ENCODE measurements at regions not wholly inside any gene's neighbourhood (a gene's known extent, or its start where the extent isn't known, plus 50 kb on each side); places are given as distances from the start of the nearest gene placed in this dataset.

DNA sequence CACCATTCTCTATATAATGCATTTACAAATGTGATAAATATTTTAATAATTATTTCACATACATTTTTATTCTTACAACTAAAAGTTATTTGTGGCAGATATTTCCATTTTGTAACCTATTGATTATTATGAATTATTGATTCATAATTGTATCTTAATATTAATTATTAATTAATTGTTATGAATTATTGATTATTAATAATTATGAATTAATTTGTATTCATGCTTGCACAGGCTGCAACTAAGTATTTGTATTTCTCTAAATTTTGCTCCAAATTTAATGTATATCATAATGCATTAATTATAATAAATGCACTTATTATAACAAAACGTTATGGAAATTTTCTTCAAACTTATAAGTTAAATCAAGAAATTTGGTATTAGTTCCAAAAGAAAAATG is 929.7 kb downstream of the PCDH7 start:
- WGBS, 4 donors, result 2 to 81% (median 48%) methylated on average over 1 of the region's 1 CpG
- Histone ChIP-seq H3K9me3 (replicated peaks in 1 of 3) (no peaks in the 10 kb centered on the region), H3K4me1 (replicated peaks in 1 of 2) (peaks cover 6% of the 10 kb centered on the region in 2 donors), H3K27ac (no peak overlapping the region), H3K27me3 (no peaks in the 10 kb centered on the region), H3K4me3 (no peak overlapping the region), H3K36me3 (replicated peaks in 1 of 2) (no peaks in the 10 kb centered on the region)
- TF ChIP-seq, protein P1, sequence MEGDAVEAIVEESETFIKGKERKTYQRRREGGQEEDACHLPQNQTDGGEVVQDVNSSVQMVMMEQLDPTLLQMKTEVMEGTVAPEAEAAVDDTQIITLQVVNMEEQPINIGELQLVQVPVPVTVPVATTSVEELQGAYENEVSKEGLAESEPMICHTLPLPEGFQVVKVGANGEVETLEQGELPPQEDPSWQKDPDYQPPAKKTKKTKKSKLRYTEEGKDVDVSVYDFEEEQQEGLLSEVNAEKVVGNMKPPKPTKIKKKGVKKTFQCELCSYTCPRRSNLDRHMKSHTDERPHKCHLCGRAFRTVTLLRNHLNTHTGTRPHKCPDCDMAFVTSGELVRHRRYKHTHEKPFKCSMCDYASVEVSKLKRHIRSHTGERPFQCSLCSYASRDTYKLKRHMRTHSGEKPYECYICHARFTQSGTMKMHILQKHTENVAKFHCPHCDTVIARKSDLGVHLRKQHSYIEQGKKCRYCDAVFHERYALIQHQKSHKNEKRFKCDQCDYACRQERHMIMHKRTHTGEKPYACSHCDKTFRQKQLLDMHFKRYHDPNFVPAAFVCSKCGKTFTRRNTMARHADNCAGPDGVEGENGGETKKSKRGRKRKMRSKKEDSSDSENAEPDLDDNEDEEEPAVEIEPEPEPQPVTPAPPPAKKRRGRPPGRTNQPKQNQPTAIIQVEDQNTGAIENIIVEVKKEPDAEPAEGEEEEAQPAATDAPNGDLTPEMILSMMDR (IDR thresholded peaks at IDR 0.05), result no peak
- TF ChIP-seq POLR2A (IDR thresholded peaks at IDR 0.05), result no peak
- intact Hi-C loops (cut with DNase I), result no loop called here
- no peak for DNase-seq

DNA sequence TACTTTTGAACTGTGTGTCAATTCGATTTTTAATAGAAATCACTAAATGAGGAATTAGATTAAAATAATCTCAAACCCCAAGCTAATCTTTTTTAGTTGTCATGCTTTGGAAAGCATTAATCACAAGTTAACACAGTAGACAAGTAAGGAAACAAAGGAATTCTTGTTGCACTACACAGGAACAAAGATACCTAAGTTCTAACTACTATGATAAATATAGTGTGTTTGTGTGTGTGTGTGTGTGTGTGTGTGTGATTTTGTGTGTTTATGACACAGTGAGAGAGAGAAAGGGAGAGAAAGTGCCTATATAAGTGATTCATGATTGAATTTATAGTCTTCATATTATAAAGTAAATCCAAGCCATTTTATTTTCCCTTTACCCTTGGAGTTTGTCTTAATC is 931.4 kb downstream of the PCDH7 start:
- H3K36me3 ChIP-seq (replicated peaks in 1 of 2), result no peaks in the 10 kb centered on the region
- H3K4me3 ChIP-seq, result no peak overlapping the region
- intact Hi-C loops (cut with DNase I), result no loop called here
- H3K27ac ChIP-seq, result no peak overlapping the region
- H3K4me1 ChIP-seq (replicated peaks in 1 of 2), result no peaks in the 10 kb centered on the region
- WGBS, 4 donors, result 55 to 74% (median 69%) methylated on average over 1 of the region's 1 CpG
- DNase-seq, result no peak
- no peaks in the 10 kb centered on the region for H3K27me3 ChIP-seq
- H3K9me3 ChIP-seq (replicated peaks in 1 of 3), result no peaks in the 10 kb centered on the region
- no peak for TF ChIP-seq POLR2A (IDR thresholded peaks at IDR 0.05)
- TF ChIP-seq, protein P1 (IDR thresholded peaks at IDR 0.05), result no peak

DNA sequence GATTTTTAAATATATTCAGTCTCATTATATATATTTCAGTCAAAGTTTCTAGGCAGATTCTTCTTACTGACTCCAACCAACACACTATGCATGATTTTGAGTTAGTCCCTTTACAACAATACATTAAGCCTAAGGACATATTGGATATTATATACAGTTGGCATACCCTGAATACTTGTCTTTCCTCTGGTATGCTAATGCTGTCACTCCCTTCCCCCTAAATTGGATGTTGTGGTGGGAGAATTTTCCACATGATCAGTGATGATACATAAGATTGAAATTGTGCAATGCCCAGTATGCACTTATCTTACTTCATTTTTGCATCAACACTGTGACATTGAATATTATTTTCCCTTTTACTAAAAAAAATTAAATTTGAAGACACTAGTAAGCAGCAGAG is 935.2 kb downstream of the PCDH7 start:
- Histone ChIP-seq H3K27me3 (no peaks in the 10 kb centered on the region), H3K4me3 (no peak overlapping the region), H3K4me1 (replicated peaks in 1 of 2) (no peaks in the 10 kb centered on the region), H3K36me3 (replicated peaks in 1 of 2) (no peaks in the 10 kb centered on the region), H3K27ac (no peak overlapping the region), H3K9me3 (replicated peaks in 1 of 3) (no peaks in the 10 kb centered on the region)
- TF ChIP-seq, protein P1 (IDR thresholded peaks at IDR 0.05), result no peak
- no peak for TF ChIP-seq POLR2A (IDR thresholded peaks at IDR 0.05)
- DNase-seq, result no peak
- intact Hi-C loops (cut with DNase I), result no loop called here

DNA sequence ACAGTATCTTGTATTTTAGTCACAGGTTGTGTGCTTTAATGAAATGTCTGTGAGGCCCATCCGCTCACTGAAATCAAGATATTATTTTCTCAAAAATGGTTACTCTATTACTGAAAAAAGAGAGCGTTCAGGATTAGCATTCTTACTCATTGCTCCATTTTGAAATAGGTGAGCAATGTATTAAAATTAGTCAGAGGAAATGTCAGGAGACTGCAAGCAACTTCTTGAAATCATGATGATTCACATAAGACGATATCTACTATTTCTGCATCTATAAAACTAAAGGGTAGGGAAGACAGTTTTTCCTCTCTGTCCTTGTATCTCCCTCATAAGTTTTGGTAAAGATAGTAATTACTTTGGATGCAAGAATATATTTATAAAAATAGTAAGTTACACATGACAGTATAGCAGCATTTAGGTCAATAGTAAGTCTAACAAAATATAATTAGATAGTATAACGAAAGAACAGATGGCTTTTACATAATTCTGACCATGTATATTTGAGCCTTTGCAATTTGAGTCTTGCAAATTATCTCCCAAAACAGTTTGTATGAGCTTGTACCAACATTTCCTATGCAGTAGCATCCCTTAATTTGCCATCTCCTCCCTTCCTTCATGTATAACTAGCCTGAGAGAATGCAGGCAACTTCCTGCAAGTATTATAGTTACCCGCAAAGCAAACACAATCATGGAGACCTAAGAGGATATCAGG is 937.8 kb downstream of the PCDH7 start:
- H3K9me3 ChIP-seq (replicated peaks in 1 of 3), result no peaks in the 10 kb centered on the region
- no peaks in the 10 kb centered on the region for H3K36me3 ChIP-seq (replicated peaks in 1 of 2)
- 71 to 82% (median 72%) methylated on average over 5 of the region's 5 CpGs for WGBS, 4 donors
- TF ChIP-seq, protein P1 (IDR thresholded peaks at IDR 0.05), result no peak
- no peak for TF ChIP-seq POLR2A (IDR thresholded peaks at IDR 0.05)
- intact Hi-C loops (cut with DNase I), result no loop called here
- no peaks in the 10 kb centered on the region for H3K4me1 ChIP-seq (replicated peaks in 1 of 2)
- H3K27ac ChIP-seq, result peak overlapping the region in 1 of 5 donors; percentile 38
- H3K27me3 ChIP-seq, result no peaks in the 10 kb centered on the region
- no peak for DNase-seq
- no peak overlapping the region for H3K4me3 ChIP-seq

Data from adrenal gland (tissue), 9 donors.